ENCODE measurements at regions not wholly inside any gene's neighbourhood (a gene's known extent, or its start where the extent isn't known, plus 50 kb on each side); places are given as distances from the start of the nearest gene placed in this dataset.

DNA sequence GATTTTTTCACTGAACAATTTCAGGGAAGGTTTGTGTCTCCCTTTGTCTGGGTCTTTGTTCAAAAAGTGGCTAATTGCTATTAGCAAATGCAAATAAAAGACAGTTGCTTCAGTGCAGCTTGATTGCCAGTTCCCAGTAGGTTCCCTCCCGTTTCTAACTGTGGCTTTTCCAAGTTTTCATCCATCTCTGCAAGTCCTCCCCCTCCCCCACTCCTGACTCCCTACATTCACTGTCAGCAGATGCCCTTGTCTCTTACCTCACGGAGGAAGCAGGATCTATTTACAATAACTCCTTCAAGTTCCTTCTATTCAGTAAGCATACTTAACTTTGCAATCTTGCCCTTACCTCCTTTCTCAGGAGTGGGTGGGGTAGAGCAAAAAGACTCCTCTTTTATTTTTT lies 55.4 kb upstream of the SCEL start:
- no peak for DNase-seq

- DNase-seq: no peak
Observed at GRCh38 chr13:77479326-77479725, 56.2 kb upstream of the SCEL start.

GRCh38 chr13:77477299-77477848 lies 58.1 kb upstream of the SCEL start:
- DNase-seq: no peak

DNA sequence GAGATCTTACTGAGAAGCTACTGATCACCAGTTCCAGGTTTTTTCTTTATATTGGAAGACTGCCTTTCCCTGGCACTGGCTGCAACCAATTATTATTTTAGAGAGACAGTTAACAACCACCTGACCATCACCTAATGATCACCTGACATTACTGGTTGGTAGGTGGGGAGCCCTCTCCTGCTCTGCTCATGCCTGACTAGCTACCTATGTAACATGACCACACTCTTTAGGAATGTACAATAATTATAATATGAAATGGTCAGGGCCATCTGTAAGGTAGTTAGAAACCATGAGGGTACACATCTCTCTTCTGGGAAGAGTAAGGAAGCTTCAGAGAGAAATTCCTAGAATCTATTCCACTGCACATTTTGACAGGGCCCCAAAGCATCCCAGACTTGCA lies 59.0 kb upstream of the SCEL start:
- DNase-seq: no peak

GRCh38 chr13:77475345-77476084 lies 60.0 kb upstream of the SCEL start:
- no peak for DNase-seq

- no peak for DNase-seq
Observed at GRCh38 chr13:77470986-77471385, 64.5 kb upstream of the SCEL start.

DNA sequence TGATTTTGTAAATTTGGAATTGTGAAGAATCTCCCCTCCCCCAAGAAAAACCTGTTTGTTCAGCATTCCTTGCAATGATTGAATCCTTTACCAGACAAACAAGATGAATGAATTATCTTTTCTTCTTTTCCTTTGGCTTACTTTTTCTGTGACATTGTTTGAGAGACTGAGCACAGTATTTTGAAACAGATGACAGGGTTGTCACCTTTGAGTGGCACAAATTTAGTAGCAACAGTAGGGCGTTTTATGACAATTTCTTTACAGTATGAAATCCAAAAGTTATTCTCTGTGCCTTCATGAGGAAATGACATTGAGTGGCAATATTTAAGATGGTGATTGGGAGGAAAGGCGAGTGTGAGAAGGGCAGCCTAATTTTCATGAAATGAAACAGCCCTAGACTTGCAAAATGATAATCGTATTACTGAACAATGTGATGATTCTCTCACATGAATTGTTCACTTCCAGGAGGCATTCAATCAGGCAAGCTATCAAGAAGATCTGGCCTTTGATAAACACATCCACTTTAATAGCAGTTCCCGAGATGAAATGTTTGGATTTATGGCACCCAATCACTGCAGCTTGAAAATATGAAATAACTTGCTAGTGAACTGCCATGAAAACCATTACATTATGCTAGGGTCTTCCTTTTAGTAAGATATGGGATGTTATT lies 68.6 kb upstream of the SCEL start:
- no peak for DNase-seq

DNA sequence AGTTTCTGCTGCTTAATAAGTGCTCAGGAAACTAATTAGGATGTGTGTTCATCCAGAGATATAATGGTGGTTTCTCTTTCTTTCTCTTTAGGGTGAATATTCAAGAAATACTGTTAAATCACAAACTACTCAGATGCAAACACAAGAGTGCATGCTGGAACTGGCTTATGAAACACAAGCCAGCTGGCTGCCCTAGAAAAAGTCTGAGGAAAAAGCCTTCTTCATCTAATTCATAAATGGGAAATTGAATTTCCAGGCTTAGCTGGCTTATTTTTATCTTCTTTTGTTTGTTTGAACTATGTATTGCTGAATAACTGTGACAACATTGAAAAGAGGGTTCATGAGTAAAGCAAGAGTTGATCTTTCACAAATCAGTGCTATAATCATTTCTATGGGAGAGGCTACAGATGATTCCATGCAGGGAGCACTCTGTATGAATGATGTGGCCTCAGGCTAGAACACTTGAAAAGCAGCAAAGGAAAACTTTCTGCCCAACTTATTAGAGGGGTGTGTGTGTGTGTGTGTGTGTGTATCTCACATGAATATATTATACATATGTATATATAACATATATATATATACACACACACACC lies 69.8 kb upstream of the SCEL start:
- DNase-seq: no peak

- DNase-seq: no peak
Observed at GRCh38 chr13:77460195-77460594, 75.3 kb upstream of the SCEL start.

- DNase-seq: no peak
Observed at GRCh38 chr13:77459592-77459991, 75.9 kb upstream of the SCEL start.

GRCh38 chr13:77458736-77459135 lies 76.8 kb upstream of the SCEL start:
- DNase-seq: no peak

DNA sequence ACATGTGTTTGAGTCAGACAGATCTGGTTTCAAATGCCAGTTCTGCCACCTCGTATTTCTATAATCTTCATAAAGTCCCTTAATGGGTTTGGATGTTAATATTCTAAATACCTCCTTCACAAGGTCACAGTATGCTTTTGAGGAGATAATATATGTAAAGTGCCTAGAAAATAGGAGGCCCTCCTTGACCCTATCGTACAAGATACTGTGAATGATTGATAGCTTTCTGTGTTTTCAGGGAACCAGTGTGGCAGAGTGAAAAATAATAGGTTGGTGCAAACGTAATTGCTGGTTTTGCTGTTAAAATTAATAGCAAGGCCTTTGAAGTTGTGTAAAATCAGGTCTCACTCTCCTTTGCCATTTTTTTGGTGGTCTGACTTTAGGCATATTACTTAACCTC lies 77.5 kb upstream of the SCEL start:
- DNase-seq: no peak

DNA sequence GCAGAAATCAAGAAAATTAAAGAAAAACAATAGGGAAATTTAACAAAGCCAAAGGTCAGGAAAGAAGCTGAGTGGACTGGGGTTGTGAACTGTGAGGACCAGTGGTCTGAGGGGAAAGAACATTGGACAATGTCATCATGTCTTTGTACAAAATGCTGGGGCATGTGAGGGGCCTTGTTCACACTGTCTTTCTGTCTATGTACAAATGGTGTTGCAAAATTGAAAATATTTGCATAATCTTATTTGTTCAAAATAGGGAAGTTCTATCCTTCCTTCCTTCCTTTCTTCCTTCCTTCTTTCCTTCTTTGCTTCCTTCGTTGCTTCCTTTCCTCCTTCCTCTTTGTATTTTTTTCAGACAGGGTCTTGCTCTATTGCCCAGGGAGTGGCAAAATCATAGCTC lies 79.2 kb upstream of the SCEL start:
- DNase-seq: no peak

DNA sequence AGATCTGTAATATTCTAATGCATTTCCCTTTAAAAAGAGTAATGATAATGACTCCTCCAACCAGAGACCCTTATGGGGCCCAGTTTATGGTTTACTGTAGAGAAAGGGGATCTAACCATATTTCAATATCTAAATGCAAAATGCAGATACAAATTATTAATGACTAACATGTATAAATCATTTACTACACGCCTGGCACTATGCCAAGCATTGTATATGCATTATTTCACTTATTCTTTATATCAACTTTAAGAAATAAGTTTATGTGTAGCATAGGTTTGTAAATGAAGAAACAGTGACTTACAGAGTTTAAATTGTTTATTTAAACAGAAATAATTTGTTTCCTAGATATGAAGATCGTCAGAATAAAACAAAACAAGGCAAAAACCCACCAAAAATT lies 86.2 kb upstream of the SCEL start:
- DNase-seq: no peak

DNA sequence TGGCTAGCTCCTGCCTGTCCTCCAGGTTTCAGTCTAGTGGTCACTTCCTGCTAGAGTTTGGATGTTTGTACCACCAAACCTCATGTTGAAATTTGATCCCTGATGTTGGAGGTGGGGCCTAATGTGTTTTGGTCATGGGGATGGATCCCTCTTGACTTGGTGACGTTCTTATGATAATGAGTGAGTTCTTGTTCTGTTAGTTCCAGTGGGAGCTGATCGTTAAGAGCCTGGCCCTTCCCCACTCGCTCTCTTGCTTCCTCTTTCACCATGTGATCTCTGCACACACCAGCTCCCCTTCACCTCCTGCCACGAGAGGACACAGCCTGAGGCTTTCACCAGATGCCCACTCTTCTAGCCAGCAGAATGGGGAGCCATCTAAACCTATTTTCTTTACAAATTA lies 86.8 kb upstream of the SCEL start:
- DNase-seq: no peak

GRCh38 chr13:77443511-77443910 lies 92.0 kb upstream of the SCEL start:
- DNase-seq: no peak

DNA sequence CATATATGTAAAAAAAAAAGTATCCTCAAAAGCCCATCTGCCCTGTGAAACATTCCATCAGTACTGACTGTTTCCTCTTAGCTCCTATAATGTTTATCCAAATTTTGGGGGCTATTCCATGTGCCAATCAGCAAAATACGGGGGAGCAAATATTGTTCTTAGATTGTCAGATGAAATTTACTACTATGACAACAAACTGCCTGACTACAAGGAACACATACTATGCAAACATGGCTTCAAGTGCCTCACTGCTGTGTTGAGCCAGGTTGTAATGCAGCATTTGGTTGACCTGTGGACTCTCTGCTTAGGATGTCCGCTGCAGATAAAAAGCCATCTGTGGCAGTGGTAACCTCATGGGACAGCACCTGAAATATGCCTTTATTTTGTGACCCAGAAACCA lies 98.2 kb upstream of the SCEL start:
- DNase-seq: no peak

- no peak for DNase-seq
Observed at GRCh38 chr13:77434289-77434688, 101.2 kb upstream of the SCEL start.

GRCh38 chr13:77431449-77431848 lies 104.1 kb upstream of the SCEL start:
- DNase-seq: no peak

- DNase-seq: no peak
Observed at GRCh38 chr13:77430377-77430951, 103.6 kb upstream of the MYCBP2 start.

DNA sequence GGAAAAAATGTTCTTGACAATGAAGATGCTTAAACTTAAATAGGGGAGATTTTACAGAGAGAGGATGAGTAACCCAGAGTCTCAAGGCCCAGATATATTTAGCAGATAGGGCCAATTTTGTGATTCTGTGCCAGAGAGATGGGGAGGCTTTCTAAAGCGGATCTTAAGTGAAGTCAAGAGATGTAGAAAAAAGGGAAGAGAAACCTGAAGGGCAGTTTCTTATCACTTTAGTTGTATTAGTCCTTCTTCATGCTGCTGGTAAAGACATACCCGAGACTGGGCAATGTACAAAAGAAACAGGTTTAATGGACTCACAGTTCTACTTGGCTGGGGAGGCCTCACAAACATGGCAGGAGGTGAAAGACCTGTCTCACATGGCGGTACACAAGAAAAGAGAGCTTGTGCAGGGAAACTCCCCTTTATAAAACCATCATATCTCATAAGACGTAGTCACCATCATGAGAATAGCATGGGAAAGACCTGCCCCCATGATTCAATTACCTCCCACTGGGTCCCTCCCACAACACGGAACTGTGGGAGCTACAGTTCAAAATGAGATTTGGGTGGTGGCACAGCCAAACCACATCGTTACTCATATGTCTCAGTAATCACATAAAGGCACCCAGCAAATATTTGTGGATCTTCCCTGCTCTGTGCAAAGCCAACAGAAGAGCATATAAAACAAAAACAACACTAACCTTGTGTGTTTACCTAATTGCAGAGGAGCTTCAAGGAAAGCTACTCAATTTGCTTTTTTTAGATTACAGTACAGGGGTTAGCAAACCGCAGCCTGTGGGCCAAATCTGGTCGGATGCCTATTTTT lies 102.6 kb upstream of the MYCBP2 start:
- DNase-seq: peak; percentile 81

DNA sequence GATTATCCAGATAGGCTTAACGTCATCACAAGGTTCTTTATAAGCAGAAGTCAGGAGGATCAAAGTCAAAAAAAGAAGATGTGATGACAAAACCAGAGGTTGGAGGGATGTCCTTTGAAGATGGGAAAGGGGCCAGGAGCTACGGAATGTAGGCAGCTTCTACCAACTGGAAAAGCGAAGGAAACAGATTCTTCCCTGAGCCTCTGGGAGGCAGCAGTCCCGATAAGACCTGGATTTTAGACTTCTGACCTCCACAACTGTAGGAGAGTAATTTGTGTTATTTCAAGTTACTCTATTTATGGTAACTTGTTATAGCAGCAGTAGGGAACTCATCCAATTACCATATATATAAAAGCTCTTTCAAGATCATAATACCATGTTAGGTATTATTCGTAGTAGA lies 98.8 kb upstream of the MYCBP2 start:
- DNase-seq: no peak

- no peak for DNase-seq
Observed at GRCh38 chr13:77423296-77423695, 96.4 kb upstream of the MYCBP2 start.

Measured in activated effector memory CD4-positive, alpha-beta T cell treated with anti-CD3 and anti-CD28 coated beads, Interleukin-2, amount 50 U/mL, for 16 hours (primary cell).